Upper lobe of left lung (tissue), 6 donors: ENCODE measurements at regions not wholly inside any gene's neighbourhood (a gene's known extent, or its start where the extent isn't known, plus 50 kb on each side); places are given as distances from the start of the nearest gene placed in this dataset.

Source experiments
- ATAC-seq, 2 donors: fragments of 200-7000 bp; cut with Tn5 transposase; one replicate each; pipeline ENCODE4 v1.9.1; 2022; ENCODE audit warnings: mild to moderate bottlenecking in 2 of 2, moderate library complexity in 2 of 2; ENCODE audit not compliant: low FRiP score in 2 of 2
- DNase-seq, 2 donors: peaks; one replicate each; pipeline ENCODE4 v3.0.0-alpha.2; 2019 to 2020
- H3K27ac ChIP-seq, 4 donors: fragments of 200-600 bp; sonication (generic); one replicate each; pipeline ENCODE4 v1.5.1; 2016 to 2019
- H3K27me3 ChIP-seq, 4 donors: fragments of 200-600 bp; sonication (generic); one replicate each; pipeline ENCODE4 v1.5.1; 2017 to 2019
- H3K36me3 ChIP-seq, 4 donors: fragments of 200-600 bp; sonication (generic); one replicate each; pipeline ENCODE4 v1.5.1; 2016 to 2019
- H3K4me1 ChIP-seq, 4 donors: fragments of 200-600 bp; sonication (generic); one replicate each; pipeline ENCODE4 v1.5.1; 2018 to 2019
- H3K4me3 ChIP-seq, 4 donors: fragments of 200-600 bp; sonication (generic); one replicate each; pipeline ENCODE4 v1.5.1; 2017 to 2019; ENCODE audit warnings: mild to moderate bottlenecking in 2 of 4, moderate library complexity in 1 of 4
- H3K9me3 ChIP-seq, 4 donors: fragments of 200-600 bp; sonication (generic); one replicate each; pipeline ENCODE4 v1.5.1; 2018 to 2019
- CTCF ChIP-seq, 6 experiments: fragments of 450-650 bp in 4 of 6; fragments of 200-600 bp in 2 of 6; sonication (generic) in 2 of 6; IDR thresholded peaks; one replicate each; pipeline ENCODE4 v1.5.1; 2016 to 2019; ENCODE audit warnings: antibody characterized with exemption in 6 of 6
- EP300 ChIP-seq, 4 donors: sonication (generic); formaldehyde crosslinking; IDR thresholded peaks; one replicate each; pipeline ENCODE4 v1.5.1; 2017; ENCODE audit warnings: antibody characterized with exemption in 4 of 4, control low read depth in 2 of 4
- POLR2A ChIP-seq, 4 donors: fragments of 450-650 bp; IDR thresholded peaks; one replicate each; pipeline ENCODE4 v1.5.1; 2016 to 2017; ENCODE audit warnings: antibody characterized with exemption in 4 of 4, mild to moderate bottlenecking in 2 of 4
- POLR2AphosphoS5 ChIP-seq, 2 donors: sonication (generic); formaldehyde crosslinking; IDR thresholded peaks; one replicate each; pipeline ENCODE4 v1.5.1; 2017; ENCODE audit warnings: antibody characterized with exemption in 2 of 2
- WGBS, 2 donors: methylation state at CpG; one replicate each; pipeline ENCODE4 v1.1.5; 2017 to 2018; 5-methylcytosine and 5-hydroxymethylcytosine counted together
- donor health status: DM: no; HTN: no; CAD: no; lungs with moderate emphysema.
- donor health status: DM: no; HTN: yes; CAD: no; lungs with severe emphysema.

DNA sequence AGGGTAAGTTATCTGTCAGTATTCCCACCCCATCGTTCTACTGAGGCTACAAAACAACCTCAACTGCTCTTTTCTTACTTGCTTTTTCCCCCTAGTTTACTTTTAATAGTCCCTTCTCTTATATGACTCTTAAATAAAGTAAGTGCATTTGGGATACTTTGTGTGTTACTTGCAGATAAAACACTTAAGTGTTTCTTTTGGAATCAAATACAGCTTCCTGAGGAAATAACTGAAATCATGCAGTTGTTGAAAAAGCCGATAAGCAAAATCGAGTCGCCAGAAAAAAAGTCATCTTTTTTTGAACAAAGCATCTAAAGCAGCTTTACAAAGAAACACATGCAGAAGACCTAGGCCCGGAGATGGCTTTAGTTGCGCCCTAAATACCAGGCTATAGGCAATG, 53.5 kb upstream of the EPB41L4A start:
- 36 to 49% methylated on average over 6 of the region's 6 CpGs for WGBS, 2 donors
- TF ChIP-seq CTCF (IDR thresholded peaks at IDR 0.05) = no peak
- TF ChIP-seq POLR2A (IDR thresholded peaks at IDR 0.05) = no peak
- no peak for TF ChIP-seq EP300 (IDR thresholded peaks at IDR 0.05)
- no peak for TF ChIP-seq POLR2AphosphoS5 (IDR thresholded peaks at IDR 0.05)

GRCh38 chr5:112473989-112474388, 54.9 kb upstream of the EPB41L4A start:
- no peak for ATAC-seq
- Histone ChIP-seq H3K27me3 (no peaks in the 10 kb centered on the region), H3K9me3 (no peaks in the 10 kb centered on the region), H3K27ac (no peak overlapping the region), H3K4me1 (no peaks in the 10 kb centered on the region), H3K36me3 (no peaks in the 10 kb centered on the region), H3K4me3 (no peak overlapping the region)
- TF ChIP-seq EP300 (IDR thresholded peaks at IDR 0.05) (no peak), POLR2A (IDR thresholded peaks at IDR 0.05) (no peak), CTCF (IDR thresholded peaks at IDR 0.05) (no peak), POLR2AphosphoS5 (IDR thresholded peaks at IDR 0.05) (no peak)
- 77 to 78% methylated on average over 5 of the region's 5 CpGs for WGBS, 2 donors
- no peak for DNase-seq

More for the DNA sequence above, 53.5 kb upstream of the EPB41L4A start:
- no peak overlapping the region for H3K4me3 ChIP-seq
- no peak overlapping the region for H3K27ac ChIP-seq
- H3K9me3 ChIP-seq = no peaks in the 10 kb centered on the region
- H3K36me3 ChIP-seq = no peaks in the 10 kb centered on the region
- no peaks in the 10 kb centered on the region for H3K4me1 ChIP-seq
- no peaks in the 10 kb centered on the region for H3K27me3 ChIP-seq
- DNase-seq (no peak), ATAC-seq (no peak)

- no peak overlapping the region for H3K4me3 ChIP-seq
- no peaks in the 10 kb centered on the region for H3K4me1 ChIP-seq
- WGBS, 2 donors = 79 to 89% methylated on average over 3 of the region's 3 CpGs
- DNase-seq = no peak
- H3K27me3 ChIP-seq = no peaks in the 10 kb centered on the region
- TF ChIP-seq POLR2AphosphoS5 (IDR thresholded peaks at IDR 0.05) = no peak
- TF ChIP-seq CTCF (IDR thresholded peaks at IDR 0.05) = no peak
- no peak for TF ChIP-seq POLR2A (IDR thresholded peaks at IDR 0.05)
- no peak for TF ChIP-seq EP300 (IDR thresholded peaks at IDR 0.05)
- no peaks in the 10 kb centered on the region for H3K36me3 ChIP-seq
- no peaks in the 10 kb centered on the region for H3K9me3 ChIP-seq
- H3K27ac ChIP-seq = no peak overlapping the region
- no peak for ATAC-seq
Measured at GRCh38 chr5:112475747-112476365, 56.8 kb upstream of the EPB41L4A start.

- no peak for TF ChIP-seq POLR2AphosphoS5 (IDR thresholded peaks at IDR 0.05)
- TF ChIP-seq EP300 (IDR thresholded peaks at IDR 0.05) = no peak
- TF ChIP-seq CTCF (IDR thresholded peaks at IDR 0.05) = no peak
- TF ChIP-seq POLR2A (IDR thresholded peaks at IDR 0.05) = no peak
- no peak for DNase-seq
- 78 to 86% methylated on average over 1 of the region's 1 CpG for WGBS, 2 donors
Measured at GRCh38 chr5:112479418-112479817, 60.3 kb upstream of the EPB41L4A start.

DNA sequence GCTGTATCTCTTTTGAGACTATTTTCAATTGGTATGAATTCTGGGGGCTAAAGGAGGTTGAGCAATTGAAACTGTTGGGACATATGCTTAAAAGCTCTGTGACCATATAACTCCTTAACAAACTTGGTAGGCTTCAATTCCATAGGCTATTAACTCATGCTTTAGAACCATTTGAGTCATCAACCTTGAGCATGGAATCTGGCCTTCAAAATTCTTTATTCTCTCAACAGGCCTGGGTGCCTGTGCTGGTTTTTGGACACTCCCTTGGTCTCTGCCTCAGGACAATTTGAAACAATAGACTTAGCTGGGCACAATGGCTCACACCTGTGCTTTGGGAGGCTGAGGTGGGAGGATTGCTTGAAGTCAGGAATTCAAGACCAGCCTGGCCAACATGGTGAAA, 61.4 kb upstream of the EPB41L4A start:
- Histone ChIP-seq H3K36me3 (no peaks in the 10 kb centered on the region), H3K27me3 (no peaks in the 10 kb centered on the region), H3K27ac (no peak overlapping the region), H3K4me3 (no peak overlapping the region), H3K4me1 (peaks cover 0 to under 1% (median 0%) of the 10 kb centered on the region in 4 donors), H3K9me3 (no peaks in the 10 kb centered on the region)
- TF ChIP-seq EP300 (IDR thresholded peaks at IDR 0.05) = no peak
- no peak for TF ChIP-seq POLR2A (IDR thresholded peaks at IDR 0.05)
- TF ChIP-seq POLR2AphosphoS5 (IDR thresholded peaks at IDR 0.05) = no peak
- TF ChIP-seq CTCF (IDR thresholded peaks at IDR 0.05) = no peak
- ATAC-seq (no peak), DNase-seq (no peak)

More at GRCh38 chr5:112479418-112479817, 60.3 kb upstream of the EPB41L4A start:
- Histone ChIP-seq H3K4me1 (no peaks in the 10 kb centered on the region), H3K9me3 (no peaks in the 10 kb centered on the region), H3K4me3 (no peak overlapping the region), H3K36me3 (no peaks in the 10 kb centered on the region), H3K27ac (no peak overlapping the region), H3K27me3 (no peaks in the 10 kb centered on the region)
- no peak for ATAC-seq
